ENCODE measurements at regions not wholly inside any gene's neighbourhood (a gene's known extent, or its start where the extent isn't known, plus 50 kb on each side); places are given as distances from the start of the nearest gene placed in this dataset.

DNA sequence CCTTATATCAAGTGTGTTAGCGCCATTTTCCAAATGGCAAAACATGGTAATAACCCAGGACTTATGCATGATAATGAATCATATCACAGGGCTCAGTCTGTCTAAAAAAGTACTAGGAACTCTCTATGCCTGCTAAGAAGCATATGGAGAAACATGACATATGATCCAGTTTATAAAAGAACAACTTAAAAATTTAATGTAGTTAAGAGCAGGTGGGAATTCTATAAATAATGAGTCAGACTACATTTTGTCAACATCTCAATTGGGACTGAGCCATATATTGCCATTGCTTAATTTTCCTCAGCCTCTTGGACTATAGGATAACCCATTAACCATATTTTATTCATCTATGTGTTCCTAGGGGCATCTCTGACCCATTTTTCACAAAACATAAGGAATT is 360.4 kb upstream of the AGA start:
- DNase-seq (ENCODE audit: low read depth), result no peak

DNA sequence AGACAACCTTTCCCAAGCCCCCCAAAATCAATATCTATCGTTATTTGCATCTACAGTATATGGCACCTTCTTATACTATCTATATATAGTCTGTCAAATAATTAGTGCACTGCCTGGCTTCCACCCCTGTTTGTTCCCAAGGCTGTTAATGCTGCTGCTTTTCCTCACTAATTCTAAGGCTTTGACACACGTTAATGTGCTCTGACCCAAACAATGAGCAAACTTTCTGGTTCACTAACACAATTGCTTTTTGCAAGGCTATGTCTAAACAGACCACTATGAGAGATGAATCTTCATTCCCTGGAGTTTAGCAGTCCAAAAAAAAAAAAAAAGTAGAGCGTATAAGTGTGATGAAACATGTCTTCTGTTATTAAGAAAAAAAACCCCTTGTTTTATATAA is 360.9 kb upstream of the AGA start:
- no peak for DNase-seq (ENCODE audit: low read depth)

DNA sequence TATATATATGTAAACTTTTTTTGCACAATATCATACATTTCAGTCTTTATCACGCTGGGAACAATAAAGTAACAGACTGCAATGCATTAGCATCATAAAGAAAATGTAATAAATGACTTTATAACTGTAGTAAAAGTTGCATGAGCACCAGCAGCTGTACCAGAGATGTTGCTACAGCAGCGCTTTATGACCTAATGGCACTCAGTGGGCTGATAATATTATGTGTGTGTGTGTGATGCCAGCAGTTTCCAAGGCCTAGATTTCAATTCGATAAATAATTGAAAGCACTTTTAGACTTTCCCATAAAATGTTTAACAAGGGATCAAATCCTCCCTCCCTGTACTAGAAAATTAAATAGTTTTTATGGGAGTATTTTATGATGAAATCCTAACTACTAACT is 367.6 kb upstream of the AGA start:
- no peak for DNase-seq (ENCODE audit: low read depth)

DNA sequence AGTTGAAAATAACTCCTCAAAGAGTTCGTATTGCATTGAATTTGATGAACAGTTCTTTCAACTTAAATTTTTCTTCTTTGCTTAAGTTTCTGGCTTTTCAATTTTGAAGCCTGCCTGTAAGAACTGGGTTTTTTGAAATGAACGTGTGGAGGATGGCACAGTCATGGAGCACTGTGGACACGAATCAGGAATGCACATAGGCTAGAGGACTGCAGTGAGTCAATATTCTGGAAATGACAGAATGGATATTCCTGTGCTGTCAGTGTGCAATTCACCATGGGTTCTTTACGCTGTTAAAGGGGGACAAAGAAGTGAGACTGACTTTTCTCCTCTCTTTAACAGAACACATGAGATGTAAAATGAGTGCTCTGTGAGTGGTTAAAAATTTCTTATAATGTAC is 368.0 kb upstream of the AGA start:
- no peak for DNase-seq (ENCODE audit: low read depth)

DNA sequence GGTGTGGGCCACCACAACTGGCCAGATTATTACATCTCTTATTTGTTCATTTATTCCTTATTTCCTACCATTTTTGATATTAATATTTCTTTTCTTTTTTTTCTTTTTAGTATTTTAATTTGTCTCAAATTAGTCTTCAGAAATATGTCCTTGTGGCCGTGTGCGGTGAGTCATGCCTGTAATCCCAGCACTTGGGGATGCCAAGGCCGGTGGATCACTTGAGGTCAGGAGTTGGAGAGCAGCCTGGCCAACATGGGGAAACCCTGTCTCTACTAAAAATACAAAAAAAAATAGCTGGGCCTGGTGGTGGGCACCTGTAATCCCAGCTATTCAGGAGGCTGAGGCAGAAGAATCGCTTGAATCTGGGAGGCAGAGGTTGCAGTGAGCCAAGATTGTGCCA is 376.2 kb upstream of the AGA start:
- peak; percentile 40 for DNase-seq (ENCODE audit: low read depth)

DNA sequence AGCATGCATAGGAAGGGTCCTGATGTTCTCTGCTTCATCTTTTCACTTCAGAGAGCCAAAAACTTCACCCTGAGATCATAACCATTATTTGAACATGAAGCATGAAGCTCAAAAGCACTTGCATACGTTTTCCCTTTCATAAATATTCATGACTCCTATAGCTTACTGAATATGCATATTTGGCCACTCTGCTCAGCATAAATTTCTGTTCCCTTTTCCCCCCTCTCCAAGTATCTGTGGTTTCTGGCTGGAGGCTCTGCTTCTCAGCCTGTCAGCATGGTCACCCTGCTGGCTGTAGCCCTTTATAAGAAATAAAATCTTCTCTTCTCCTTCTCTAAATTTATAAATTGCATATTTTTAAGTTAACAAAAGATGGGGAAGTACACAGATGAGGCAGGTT is 384.7 kb upstream of the AGA start:
- DNase-seq (ENCODE audit: low read depth), result no peak

DNA sequence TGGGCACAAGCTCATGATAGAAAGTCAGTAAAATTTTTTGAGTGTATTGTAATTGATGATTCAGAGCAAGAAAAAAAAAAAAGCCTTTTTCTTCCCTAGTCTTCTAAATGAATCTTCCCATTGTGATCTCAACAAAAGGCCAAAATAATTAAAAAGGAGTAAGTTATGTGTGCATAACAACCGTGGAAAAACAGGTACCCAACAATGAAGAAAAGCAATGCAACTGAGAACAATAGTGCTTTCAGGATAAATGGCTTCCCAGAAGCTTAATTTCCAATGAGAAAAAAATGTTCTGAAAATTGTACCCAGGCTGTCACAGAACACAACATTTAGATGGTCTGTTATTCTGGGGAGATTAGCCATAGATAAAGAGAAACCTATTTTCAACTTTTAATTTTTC is 399.0 kb upstream of the AGA start:
- no peak for DNase-seq (ENCODE audit: low read depth)

DNA sequence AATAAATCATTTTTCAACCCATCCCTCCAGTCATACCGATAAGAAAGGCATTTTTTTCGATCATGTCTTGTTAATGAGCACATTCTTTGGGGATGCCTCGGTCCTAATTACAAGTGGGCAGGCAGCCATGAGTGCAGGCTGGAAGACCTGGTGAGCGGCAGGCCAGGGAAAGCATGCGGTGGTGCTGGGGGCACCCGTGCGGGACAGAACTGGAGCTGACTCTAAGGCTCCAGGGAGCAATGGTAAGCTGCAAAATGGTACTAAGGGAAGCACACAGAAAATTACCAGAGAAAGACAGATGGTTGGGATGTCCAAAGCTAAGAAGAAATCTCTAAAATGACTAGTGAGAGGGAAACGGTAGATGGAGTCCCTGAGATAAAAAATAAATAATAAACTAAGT is 411.0 kb upstream of the AGA start:
- no peak for DNase-seq (ENCODE audit: low read depth)

DNA sequence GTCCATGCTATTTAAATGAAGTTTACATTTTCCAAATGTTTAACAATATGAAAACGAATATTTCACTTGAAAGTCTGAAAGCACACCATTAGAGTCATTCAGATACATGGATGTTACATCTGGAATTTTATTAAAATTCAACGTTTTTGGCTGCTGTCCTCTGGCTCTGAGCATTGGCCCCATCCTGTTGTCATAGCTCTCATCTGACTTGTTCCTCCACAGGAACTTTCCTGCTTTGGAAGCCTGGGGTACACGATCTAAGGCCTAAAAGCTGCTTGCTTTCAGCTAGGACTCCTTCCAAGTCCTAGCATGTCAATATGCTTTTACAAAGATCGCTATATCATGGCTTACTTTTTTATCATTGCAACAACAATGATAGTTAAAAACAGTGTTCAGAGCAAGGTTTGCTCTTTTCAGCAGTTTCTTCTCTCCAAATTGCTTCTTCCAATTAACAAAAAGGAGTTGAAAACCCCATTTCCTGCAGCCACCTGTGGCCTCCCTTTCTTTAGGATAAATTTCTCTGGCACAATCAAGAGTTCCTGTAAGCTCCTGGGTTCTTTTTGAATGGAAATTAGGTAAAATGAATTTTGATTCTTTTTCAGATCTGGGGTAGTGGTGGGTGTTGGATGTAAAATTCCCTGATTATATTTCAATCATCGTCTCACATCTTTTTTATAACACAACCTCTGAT is 413.4 kb upstream of the AGA start:
- no peak for DNase-seq (ENCODE audit: low read depth)

DNA sequence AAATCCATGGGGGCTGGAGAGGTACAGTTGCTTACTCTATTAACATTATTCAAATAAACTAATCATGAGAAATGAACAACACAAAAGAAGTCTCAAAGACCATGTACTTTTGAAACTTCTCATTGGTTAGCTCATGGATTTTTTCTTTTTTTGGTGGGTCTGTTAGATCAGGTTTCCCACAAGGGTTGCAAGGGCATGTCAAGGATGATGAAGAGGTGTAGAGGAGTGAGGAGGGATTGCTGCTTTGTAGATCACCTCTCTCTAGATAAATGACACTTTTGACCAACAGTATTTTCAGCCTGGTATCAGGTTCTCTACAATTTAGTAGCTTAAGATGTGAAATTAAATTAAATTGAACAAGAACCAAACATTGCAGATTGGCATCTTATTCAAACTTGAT is 417.9 kb upstream of the AGA start:
- no peak for DNase-seq (ENCODE audit: low read depth)

DNA sequence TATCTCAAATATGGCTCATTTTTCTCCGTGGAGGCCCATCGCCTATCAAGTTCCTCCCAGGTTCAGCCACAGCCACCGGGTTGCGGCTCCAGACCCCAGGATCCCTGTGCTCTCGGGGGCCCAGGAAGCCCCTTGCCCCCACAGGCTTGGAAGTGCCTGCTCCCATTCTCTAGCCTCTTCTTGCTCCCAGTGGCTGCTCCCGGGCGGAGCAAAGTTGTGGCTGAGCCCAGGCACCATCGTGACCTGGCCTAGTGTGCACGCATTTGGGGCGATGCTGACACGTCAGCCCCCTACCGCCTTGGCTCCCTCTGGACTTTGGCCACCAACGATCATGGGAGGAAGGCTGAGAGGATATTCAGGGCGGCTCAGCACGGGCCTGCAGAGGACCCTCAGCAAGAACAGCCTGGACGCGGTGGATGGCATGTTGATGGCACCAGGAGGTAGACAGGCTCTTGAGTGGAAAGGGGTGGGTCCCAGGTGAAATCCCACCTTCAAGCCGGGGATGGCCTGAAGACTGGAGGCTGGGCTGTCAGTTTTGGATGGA is 419.4 kb upstream of the AGA start:
- no peak for DNase-seq (ENCODE audit: low read depth)

DNA sequence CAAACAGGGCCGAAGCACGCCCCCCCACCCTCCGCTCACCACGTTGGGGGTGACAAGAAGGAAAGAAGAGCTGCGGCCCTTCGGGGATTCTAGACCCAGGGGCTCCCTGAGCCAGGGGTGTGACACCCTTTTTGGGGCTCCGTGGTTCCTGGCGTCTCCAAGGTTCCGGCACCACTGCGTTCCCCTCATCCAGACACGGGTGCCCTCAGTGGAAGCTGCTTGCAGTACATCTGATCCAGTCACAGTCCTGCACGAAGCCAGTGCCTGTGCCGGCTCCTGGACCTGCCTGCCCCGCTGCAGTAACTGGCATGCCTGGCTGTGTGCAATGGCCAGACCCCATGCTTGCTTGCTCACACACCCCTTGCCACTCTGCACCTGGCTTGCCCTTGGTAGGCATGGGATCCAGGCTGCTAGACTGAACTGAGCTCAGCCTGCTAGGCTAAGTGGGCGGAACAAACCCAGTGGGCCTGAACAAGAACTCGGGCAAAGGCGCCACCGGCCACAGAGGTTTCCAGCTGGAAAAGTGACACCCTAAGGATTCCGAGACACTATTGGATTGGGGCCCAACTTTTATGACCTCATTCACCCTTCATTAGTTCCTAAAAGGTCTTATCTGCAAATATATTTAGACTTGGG is 420.4 kb upstream of the AGA start:
- DNase-seq (ENCODE audit: low read depth), result no peak

DNA sequence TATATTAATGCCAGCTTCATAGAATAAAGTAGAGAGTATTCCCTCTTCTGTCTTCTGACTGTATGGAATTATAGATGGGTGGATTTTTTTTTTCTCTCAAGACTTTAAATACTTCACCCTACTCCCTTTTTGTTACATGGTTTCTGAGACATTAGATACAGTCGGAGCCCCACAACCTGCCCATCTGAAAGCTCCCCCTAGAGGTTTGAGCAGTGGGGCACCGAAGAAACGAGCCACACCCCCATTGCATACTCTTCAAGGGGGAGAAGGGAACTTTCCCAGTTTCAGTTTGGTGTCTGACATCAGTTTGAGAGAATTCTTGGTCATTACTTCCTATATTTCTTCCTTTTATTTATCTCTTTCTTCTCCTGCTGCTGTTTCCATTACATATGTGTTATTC is 437.6 kb upstream of the AGA start:
- peak; percentile 2 for DNase-seq (ENCODE audit: low read depth)

DNA sequence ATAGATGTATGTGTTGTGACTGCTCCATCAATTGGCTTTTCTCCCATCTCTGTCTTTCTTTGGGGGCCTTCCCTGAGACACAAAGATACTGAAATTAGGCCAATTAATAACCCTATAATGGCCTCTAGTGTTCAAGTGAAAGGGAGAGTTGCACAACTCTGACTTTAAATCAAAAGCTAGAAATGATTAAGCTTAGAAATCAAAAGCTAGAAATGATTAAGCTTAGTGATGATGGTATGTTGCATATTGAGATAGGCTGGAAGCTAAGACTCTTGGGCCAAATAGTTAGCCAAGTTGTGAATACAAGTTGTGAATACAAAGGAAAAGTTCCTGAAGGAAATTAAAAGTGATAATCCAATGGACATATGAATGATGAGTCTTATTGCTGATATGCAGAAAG is 452.9 kb upstream of the AGA start:
- no peak for DNase-seq (ENCODE audit: low read depth)

DNA sequence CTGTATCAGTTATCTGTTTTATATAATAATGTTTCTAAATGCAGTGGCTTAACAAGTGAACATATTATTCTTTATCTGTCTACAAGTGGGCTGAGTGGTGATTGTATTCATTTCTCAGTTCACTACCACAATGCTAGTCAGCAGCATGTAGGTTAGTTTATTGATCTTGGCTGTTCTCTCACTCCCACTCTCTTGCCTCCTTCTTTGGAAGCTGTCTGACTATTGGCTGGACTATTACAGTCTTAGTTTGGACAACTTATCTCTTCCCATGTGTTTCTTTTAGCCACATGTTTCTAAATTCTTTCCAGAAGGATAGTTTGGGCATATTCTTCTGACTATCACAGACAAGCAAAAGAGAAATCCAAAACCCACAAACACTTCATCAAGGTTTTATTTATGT is 459.5 kb upstream of the AGA start:
- no peak for DNase-seq (ENCODE audit: low read depth)

DNA sequence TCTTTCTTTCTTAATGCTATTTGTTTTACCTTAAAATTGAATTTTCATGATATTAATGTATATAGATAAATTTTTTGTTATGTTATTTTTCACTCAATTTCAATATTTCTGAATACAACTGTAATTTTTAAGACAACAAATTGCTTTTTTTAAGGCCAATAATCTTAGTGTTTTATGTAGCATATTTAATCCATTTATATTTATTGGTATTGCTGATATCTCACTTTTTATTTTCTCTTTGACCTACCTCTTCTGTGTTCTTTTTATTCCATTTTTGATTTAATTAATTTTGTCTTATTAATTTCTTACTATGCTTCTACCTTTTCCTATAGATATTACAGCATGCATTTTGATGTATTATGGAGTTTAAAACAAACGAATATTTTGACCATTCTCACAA is 460.1 kb upstream of the AGA start:
- no peak for DNase-seq (ENCODE audit: low read depth)

DNA sequence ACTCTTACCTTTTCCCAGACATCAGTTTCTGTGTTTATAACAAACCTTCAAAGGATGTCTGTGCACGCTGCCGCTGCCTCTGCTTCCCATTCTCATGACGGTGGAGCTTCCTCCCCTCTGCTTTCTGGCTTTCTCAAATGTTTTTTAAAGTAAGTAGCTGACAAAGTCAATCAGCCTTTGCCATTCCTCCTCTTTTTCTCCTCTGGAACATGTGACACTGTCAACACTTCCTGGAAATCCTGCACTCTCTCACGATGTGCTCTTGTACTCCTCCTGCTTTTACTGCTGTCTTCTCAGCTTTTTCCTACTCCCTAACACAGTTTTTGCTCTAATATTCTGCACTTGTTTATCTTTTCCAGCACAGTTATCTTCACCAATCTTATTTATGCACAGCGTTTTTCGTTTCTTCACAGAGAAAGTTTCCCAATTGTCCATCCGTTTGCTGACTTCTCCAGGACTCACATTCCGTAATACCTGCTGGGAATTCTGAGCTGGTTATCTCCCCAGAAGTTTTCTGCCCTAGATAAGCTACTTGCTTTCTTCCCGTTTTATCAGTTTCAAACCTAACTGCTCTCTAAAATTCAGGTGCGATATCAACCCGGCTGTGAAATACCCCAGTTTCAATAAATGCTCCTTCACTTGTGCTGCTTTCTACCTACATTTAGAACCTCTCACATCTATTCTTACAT is 465.6 kb upstream of the AGA start:
- DNase-seq (ENCODE audit: low read depth), result no peak

DNA sequence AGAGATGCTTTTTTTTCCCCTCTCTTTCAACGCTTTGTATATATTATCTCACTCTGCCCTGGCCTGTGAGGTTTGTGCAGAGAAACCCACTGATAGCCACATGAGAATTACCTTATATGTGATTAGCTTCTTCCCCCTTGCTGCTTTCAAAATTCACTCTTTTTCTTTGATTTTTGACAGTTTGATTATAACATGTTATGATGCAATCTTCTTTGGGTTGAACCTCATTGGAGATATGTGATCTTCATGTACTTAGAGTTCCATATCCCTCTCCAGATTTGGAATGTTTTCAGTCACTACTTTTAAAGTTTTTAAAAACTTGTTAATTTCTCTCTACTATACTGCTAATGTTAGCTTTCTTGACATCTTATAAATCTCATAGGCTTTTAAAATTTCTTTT is 479.5 kb upstream of the AGA start:
- no peak for DNase-seq (ENCODE audit: low read depth)

DNA sequence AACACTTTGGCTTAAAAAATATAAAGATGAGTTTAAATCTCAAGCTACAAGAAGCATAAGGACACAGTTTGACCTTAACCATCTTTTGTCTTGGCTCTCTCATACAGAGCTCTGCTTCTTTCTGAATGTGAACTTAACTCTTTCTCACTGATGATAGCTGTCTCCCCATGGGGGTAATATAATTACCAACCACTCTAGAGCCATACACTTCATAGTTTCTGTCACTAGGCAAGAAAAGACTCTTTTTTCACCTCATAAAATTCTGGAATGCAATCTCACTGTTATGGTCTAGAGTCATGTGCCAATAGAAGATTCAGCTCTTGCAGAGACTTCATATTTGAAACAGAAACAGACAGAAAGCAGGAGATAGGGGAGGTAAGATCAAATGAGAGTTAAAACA is 481.7 kb upstream of the AGA start:
- no peak for DNase-seq (ENCODE audit: low read depth)

DNA sequence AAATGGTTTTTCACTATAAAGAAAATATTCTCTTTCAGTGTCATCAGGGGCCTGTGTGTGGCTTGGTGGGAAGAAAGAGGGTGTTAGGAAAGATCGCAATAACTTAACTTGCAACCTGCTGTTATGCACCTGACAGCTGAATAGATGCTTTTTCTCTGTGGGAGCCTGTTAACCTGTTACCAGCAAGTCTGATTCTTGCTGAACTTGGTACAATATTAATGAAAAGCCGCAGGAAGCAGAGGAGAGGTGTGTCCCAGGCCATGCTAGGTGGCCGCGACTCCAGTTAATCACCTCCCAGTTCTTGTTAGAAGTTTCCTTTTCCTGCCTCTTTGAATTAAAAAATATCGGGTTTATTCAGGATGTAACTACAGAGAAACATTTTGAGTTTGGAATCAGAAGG is 494.8 kb upstream of the AGA start:
- DNase-seq (ENCODE audit: low read depth), result no peak

DNA sequence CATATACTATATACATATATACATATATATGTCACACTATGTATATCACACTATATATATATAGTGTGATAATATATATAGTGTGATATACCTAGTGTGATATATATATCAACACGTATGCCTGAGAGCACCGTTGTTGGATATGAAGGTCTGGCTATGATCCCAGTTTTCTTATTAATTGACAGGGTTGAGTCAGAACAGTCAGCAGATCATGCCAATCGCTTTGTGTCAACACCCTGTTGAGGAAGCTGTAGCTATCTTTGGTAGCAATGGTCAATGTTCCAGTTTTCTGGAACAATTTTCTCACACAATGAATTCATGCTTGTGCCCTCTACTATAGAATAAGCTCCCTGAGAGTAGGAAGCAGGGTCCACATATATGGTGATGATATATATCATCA is 496.0 kb upstream of the AGA start:
- DNase-seq (ENCODE audit: low read depth), result no peak

DNA sequence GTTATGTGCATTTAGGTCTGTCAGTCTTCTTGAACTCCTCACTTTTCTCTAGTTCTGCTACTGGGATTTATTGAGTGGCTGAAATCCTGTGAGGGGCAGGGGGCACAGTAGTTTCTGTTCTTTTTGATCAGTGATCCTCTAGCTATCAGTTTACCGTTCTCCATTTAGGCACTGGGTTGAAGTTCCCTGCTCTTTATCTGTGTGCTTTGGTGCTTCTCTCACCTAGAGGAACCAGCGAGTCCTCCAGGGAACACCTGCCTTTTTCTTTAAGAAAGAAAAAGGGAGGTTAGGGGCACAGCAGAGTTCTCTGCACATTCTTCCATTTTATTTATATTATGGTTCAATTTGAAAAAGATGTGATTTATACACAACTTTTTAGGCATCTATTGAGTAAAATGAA is 503.0 kb upstream of the AGA start:
- DNase-seq (ENCODE audit: low read depth), result no peak

DNA sequence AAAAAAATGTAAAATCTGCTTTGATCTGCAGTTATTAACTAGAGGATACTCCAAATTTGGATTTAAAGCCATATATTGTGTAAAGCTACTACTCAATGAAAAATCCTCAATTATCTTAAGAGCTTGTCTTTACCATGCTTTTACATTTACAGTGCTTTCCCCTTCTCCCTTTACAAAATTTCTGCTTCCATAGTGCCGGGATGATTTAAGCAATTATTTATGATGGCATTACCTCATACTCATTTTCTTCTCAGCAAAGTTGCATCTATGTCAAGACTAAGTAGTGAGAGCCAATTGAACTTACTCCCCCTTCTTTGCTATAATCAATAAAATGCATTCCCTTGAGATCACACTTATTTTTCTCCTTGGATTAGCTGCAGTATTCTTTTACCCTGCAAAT is 505.4 kb upstream of the AGA start:
- no peak for DNase-seq (ENCODE audit: low read depth)
